GM12891 (cell line): ENCODE measurements at regions not wholly inside any gene's neighbourhood (a gene's known extent, or its start where the extent isn't known, plus 50 kb on each side); places are given as distances from the start of the nearest gene placed in this dataset.

ENCODE experiments used
- PAX5 ChIP-seq: IDR thresholded peaks from 2 replicates; pipeline ENCODE4 v1.6.1; 2011; ENCODE audit warnings: low read length, moderate library complexity, mild to moderate bottlenecking; ENCODE audit not compliant: insufficient read depth, severe bottlenecking
- POLR2A ChIP-seq: IDR thresholded peaks from 2 replicates; pipeline ENCODE4 v1.6.1; 2011; ENCODE audit warnings: low read depth, low read length, control low read depth
- POLR2AphosphoS5 ChIP-seq: IDR thresholded peaks from 2 replicates; pipeline ENCODE4 v1.6.1; 2011; ENCODE audit warnings: low read depth, low read length, control low read depth
- POU2F2 ChIP-seq: IDR thresholded peaks from 2 replicates; pipeline ENCODE4 v1.6.1; 2011; ENCODE audit warnings: low read depth, mild to moderate bottlenecking, control low read depth, low read length, moderate library complexity
- SPI1 ChIP-seq: IDR thresholded peaks from 2 replicates; pipeline ENCODE4 v1.6.1; 2011; ENCODE audit warnings: low read depth, low read length, control low read depth
- TAF1 ChIP-seq: IDR thresholded peaks from 2 replicates; pipeline ENCODE4 v1.6.1; 2011; ENCODE audit warnings: low read depth, low read length, control low read depth

GRCh38 chr4:3936184-3936583 lies 170.0 kb downstream of the ADRA2C start:
- no peak for TF ChIP-seq POLR2A
- TF ChIP-seq POLR2AphosphoS5 = no peak
- no peak for TF ChIP-seq SPI1
- no peak for TF ChIP-seq TAF1
- TF ChIP-seq PAX5 = no peak
- no peak for TF ChIP-seq POU2F2
